Stimulated activated CD8-positive, alpha-beta memory T cell treated with anti-CD3 and anti-CD28 coated beads, Interleukin-12 subunit alpha, Interleukin-12 subunit beta, amount 100 ng/mL, for 1 hour (primary cell): ENCODE measurements at regions not wholly inside any gene's neighbourhood (a gene's known extent, or its start where the extent isn't known, plus 50 kb on each side); places are given as distances from the start of the nearest gene placed in this dataset.
"Not testable (repeated sequence)": the region's sequence is repeated elsewhere in the genome, so short reads cannot be mapped to it uniquely, and the experiment has no call there.

ENCODE experiments used
- DNase-seq: peaks from one replicate; pipeline ENCODE4 v3.0.0-alpha.2; 2020; ENCODE audit warnings: low read depth

DNA sequence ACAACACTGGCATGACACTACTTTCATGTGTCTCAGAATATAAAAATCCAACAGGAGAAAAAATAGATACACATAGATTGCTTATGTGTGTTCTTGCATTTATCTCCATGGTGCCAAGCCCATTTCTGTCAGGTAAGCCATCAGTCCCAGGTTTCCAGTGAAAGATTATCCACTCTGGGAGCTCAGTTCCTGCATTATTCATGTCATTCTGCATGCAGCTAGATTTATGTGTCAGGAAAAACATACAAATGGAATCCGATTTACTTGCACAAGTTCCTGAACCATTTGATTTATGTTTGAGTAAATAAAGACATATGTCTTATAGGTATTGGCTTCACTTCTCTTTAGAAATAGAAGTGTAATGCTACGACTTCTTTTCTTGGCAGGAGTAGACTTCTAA, 569.7 kb downstream of the KCNJ2 start:
- no peak for DNase-seq

DNA sequence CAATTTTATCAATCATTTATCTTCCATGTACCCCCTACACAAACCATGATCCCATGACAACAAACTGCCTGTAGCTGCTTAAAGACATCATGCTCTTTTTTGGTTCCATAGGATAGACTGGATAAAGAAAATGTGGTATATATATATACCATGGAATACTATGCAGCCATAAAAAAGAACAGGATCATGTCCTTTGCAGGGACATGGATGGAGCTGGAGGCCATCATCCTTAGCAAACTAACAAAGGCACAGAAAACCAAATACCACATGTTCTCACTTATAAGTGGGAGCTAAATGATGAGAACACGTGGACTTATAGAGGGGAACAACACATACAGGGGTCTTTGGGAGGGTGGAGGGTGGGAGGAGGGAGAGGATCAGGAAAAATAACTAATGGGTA, 577.2 kb downstream of the KCNJ2 start:
- not testable (repeated sequence) for DNase-seq

- no peak for DNase-seq
Measured at GRCh38 chr17:70750983-70751382, 581.7 kb downstream of the KCNJ2 start.

DNA sequence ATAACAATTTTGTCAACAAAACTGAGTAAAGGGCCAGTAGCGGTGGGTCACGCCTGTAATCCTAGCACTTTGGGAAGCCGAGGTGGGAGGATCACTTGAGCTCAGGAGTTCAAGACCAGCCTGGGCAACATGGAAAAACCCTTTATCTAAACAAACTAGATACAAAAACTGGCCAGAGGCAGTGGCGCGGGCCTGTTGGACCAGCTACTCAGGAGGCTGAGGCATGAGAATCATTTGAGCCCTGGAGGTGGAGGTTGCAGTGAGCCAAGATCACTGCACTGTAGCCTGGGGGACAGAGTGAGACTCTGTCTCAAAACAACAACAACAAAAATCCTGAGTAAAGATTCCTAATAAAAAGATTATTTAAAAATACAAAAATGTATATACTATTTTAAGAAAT, 583.1 kb downstream of the KCNJ2 start:
- not testable (repeated sequence) for DNase-seq

DNA sequence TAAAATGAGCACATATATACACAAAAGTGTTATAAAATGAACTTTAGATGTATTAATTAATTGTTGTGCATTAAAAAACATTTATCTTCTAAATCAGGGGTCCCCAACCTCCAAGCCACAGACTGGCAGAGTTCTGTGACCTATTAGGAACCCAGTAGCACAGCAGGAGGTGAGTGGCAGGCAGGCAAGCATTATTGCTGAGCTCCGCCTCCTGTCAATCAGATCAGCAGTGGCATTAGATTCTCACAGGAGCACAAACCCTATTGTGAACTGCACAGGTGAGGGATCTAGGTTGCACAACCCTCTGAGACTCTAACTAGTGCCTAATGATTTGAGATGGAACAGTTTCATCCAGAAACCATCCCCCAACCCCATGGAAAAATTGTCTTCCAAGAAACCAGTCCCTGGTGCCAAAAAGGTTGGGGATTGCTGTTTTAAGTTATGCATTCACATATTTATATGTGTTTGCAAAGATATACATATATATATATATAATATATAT, 583.7 kb downstream of the KCNJ2 start:
- no peak for DNase-seq

DNA sequence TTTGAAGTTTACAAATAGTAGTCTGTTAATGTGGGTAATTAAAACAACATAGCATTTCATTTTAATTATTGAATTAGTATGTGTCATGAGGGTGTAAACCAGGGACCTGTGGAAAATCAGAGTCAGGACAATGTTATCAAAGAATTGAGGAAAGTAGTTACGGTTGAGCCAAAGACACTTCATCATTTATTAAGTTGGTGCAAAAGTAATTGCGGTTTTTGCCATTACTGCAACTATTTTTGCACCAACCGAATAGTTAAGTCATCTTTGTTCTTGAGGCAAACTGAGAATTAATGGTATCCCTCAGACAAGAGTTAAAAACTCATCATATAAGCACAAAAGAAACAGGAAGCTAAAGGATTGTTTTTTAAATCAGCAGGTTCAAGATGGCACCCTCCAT, 593.7 kb downstream of the KCNJ2 start:
- DNase-seq: no peak

- no peak for DNase-seq
Measured at GRCh38 chr17:70767102-70767701, 597.9 kb downstream of the KCNJ2 start.

DNA sequence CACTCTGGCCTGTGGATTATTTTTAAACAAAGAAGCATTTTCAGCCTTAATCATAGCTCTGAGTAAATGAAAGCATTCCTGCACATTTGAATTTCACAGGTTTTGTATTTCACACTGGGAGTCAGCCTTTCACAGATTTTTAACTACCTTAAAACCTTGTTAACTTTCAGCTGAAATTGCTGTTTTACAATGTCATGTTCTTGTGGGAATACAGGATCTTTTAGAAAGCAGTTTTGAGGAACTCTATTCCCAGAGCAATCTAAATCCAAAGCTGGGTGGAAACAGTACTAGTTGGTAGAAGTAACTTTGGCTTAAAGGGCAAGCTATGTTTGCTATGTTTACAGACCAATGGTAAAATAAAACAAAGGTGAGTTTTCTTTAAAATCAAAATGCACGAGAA, 600.6 kb downstream of the KCNJ2 start:
- no peak for DNase-seq

- DNase-seq: no peak
Measured at GRCh38 chr17:70771804-70772386, 602.6 kb downstream of the KCNJ2 start.

DNA sequence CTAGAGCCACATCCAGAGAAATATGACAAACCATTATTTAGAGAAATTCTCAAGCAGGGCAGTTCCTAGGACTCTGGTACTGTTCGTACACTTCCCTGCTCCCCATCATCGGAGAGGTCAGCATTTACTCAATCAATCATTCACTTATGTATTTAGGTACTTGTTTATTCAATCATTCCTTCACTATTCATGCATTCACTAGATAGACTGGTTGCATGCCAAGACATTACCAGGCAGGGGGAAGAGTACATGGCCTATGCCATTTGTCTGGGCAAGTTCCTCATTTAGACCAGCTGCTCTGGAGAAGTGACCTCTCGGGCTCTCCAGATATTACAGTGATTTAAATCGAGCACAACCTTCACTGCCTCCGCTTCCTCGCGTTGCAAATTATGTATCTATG, 603.4 kb downstream of the KCNJ2 start:
- DNase-seq: no peak

DNA sequence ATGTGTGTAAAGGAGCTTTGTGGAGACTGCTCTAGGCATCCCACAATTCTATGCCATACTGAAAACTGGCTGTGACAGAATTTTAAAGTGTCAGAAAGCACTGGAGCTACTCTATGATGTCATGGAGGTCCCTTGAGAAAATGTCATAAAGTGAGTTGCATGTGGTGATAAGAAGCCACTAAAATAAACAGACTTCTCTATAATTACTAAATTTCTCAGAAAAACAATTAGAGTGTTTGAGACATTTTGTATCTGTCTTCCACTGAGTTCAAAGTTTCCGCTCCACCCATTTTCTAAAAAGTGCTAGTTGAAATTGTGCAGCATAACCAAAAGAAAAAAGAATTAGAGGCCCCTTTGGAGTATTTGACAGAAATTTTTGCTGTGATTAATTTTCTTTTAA, 603.9 kb downstream of the KCNJ2 start:
- no peak for DNase-seq

DNA sequence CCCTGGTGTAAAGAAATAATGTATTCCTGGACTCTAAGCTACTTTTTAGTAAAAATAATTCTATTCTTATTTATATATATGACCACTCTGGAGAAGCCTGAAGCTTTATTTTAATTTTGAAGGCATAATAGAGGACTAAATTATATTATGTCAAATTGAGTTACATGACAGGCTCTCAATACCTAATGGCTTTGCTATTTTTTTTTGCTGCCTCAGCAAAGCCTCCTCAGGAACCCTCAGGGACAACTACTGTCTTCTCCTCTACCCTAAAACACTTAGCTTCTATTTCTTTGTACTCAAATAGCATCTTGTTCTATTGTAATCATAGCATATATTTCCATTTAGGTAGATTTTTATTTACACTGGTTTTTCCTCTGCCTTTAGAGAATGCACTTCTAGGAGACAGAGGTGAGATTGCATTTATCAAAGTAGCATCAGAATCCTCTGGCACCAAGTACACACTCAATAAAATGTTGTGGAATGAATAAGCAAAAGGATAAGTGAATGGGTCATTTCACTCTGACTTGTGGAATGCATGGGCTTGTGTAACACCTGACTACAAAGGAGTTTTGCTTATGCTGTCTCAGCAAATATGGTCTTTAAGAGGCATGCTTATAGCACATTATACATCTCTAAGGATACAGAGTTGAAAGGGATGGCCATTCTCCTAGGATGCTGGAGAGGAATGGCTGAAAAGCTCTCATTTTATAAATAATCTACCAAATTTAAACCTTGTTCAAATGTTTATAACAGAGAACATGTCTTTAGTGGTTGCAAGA, 605.2 kb downstream of the KCNJ2 start:
- no peak for DNase-seq

DNA sequence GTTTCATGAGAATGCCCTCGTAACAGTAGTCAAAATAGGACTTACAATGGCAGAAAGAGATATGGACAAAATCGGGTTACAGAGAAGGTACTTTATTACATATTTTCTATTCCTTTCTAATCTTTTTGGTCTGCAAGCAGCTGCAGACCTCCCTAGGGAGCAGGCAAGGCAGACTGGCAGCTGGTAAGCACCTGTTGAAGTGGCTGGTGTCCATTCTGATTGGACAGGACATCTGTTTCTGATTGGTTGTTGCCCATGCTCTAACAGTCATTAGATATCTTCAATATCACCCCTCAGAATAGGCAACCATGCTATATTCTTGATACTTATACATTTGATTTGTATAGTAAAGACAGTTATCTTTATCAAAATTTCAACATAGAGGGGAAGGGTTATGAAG, 606.3 kb downstream of the KCNJ2 start:
- no peak for DNase-seq

DNA sequence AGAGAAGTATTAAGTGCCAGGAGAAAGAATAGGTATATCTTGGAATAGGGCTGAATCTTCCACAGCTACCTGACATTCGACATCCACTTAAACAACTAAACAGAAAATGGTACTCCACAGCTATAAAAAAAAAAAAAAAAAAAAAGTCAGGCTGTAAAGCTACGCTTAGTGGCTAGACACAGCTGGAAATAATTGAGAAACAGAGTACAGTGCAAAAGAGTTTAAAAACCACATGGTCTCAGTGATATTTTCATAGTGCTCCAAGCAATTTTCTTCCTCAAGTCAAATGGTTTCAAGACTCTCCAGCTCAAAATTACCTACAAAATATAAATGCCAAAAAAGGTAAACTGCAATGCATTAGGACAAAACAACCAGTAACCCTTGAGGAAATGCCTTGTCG, 607.1 kb downstream of the KCNJ2 start:
- DNase-seq: no peak

- no peak for DNase-seq
Measured at GRCh38 chr17:70780031-70780430, 610.7 kb downstream of the KCNJ2 start.

DNA sequence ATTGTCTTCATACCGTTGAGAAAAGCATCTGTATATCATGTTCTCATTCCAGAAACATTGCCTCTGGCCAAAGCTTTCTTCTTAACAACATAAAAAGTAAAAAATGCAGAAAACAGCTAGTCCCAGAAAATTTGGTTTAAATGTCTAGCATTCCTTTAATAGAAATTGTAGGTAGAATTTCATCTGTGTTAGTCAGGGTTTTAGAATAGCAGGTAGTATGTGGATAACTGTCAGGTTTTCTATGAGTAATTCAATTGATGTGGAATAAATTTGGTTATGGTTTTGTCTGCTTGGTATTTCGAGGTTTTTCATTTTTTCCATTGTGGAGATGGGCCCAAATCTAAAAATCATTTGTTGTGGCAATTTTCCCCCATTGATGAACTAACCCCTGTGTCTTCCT, 616.7 kb downstream of the KCNJ2 start:
- DNase-seq: no peak

- DNase-seq: no peak
Measured at GRCh38 chr17:70787721-70788300, 618.5 kb downstream of the KCNJ2 start.

- no peak for DNase-seq
Measured at GRCh38 chr17:70791748-70792443, 622.6 kb downstream of the KCNJ2 start.

DNA sequence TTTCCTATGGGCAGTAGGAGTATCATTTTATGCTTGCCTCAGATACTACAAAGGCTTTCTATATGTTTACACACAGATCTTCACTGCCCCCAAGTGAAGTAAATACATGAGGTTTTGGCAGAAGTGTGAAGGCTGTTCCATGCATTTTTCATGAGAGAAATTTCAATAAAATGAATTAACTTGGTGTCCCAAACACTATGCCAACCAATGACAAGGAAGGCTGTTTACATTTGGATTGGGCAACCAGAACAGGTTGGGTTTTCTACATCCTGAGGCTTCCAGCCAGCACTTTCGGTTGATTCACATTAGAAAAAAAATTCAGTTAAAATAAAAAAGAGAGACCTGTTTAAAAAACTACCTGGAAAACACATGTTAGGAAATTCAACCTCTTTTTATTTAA, 625.4 kb downstream of the KCNJ2 start:
- no peak for DNase-seq

DNA sequence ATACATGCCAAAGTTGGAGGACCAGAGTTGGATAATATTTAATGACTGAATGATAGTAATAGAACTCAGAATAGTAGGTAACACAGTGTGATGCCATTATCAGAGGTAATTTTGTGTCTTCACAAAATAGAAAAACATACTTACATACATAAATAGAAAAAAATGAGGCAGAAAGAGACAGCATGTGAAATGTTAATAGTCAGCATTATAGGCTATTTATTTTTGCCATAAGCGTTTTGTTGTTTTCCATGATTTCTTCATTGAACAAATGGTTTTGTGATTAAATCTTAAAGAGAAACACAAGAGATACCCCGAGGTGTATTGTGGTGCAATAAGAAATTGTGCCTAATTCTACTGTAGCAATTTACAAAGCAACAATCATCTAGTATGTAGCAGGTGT, 626.3 kb downstream of the KCNJ2 start:
- DNase-seq: no peak

- no peak for DNase-seq
Measured at GRCh38 chr17:70796757-70797156, 627.4 kb downstream of the KCNJ2 start.

- no peak for DNase-seq
Measured at GRCh38 chr17:70797166-70797565, 627.8 kb downstream of the KCNJ2 start.
